ENCODE measurements at regions not wholly inside any gene's neighbourhood (a gene's known extent, or its start where the extent isn't known, plus 50 kb on each side); places are given as distances from the start of the nearest gene placed in this dataset.

DNA sequence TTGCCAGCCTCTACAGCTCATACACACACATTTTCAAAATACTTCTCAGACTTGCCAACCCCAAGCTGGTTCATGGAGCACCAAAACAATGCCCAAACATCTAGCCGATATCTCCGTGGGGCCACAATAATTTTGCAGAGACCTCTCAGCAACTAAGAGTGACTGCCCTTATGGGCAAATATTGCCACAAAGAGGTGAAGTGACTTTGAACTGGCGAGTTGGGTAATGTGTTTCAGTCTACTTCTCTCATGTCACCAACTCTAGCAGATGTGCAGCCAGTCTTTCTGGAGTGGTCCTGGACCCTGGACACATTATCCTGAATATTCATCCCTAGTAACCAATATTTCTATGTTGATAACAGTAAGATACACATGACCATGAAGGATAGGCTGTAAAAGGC is 290.3 kb downstream of the EMP1 start:
- no peak for DNase-seq

DNA sequence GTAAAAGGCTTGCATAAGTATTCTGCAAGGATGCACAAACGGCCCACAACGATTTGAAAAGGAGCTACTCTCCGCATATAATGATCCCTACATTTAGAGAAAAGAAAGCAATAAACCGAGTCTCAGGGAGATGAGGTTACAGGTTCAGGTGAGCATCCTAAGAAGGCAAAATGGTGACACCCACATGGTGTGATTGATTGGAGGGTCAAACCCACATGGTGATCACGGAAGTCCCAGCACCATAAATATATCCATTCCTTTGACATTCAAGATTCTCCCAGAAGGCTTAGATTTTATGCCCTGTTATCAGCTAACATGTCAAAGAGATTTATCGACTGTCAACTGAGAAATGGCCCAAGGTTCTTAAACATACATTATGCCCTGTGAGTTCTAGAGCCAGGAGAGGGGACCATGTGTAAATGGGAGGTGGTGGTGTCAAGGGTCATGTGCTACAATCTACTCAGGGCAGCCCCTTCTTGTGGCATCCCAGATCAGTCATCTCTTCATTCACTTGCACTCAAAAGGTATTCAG is 282.2 kb downstream of the EMP1 start:
- no peak for DNase-seq

DNA sequence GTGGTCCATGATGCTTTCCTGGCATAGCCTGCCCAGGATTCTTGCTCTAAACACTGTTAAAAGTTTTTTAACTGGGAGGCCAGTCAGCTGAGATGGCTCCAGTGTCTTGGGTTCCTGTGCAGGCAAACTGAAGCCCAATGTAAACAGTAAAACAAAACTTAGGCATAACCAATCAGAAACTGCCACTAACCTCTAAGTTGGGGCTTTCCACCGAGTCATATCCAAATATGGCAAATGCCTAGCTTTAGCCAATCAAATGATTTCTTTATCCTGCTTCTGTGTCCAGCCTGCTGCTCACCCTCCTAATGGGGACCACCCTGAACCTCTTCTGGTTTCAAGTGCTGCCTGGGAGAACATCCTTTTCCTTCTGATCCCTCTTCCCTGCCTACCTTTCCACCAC is 277.9 kb downstream of the EMP1 start:
- no peak for DNase-seq

DNA sequence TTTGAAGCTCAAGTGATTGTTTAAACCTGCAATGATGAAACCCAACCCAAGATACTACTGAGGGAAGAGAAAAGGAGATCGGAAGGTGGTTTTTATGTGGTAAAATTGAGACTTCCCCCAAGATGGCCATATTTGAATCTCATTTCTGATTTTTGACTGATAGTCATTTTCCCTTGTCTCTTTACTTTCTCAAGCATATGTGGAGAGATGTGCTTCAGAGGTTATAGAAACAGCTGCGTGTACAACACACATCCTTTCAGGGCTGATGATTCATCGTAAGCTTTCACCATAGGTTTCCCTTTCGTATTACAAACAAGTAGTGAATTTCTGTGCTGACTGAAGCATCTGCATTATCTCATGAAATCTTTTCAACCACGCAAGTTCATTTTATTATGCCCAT is 276.2 kb downstream of the EMP1 start:
- DNase-seq: no peak

DNA sequence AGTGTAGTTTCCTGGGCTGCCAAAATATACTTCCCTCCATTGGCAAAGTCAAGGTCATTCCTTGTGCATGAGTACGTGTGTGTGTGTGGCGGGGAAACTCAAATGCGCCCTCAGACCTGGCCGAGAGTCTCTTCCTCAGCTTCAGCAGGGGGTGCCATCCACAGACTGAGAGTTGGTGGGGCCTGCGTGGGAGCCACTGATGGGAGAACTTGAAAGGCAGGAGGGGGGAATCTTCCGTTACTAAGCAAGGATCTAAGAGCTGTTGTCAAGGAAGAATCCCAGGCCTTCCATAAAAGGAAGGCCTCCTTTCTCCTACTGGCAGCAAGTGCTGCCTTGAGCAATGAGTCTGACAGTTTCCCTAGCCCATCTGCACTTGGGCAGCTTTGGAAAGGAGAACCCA is 274.9 kb downstream of the EMP1 start:
- no peak for DNase-seq

DNA sequence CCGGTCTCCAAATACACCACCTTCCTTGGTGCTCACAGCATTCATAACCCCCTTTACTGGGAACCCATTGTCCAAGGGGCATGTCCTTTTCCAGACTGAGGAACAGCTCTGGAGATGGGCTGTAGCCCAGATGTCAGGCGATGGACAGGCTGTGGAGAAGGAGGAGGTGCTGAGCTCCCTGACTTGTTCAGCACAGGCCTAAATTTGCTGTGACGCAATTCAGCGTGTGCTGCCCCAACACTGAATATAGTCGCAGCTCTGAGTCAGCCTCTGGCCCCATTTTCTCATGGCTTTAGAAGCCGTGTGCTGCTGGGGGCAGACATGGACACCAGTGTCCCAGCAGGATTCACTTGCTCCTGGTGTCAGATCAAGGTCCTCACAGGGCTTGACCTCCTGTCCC is 269.1 kb downstream of the EMP1 start:
- DNase-seq: no peak

DNA sequence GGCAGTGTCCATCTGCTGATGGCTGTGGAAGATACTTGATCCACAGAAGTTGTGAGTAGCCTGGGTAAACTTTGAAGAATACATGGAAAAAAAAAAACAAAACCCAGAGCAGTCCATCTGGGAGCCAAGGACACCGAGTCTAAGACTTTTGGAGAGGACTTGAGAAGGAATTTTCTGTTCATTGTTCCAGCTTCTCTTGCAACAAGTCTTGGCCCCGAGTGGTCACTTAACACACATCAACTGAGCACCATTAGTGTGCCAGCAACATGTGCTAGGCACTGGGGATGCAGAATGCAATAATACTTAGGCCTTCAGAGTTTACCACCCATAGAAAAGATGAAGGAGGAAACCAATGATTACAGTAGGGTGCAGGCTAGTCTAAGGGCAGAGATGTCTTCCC is 266.7 kb downstream of the EMP1 start:
- no peak for DNase-seq

DNA sequence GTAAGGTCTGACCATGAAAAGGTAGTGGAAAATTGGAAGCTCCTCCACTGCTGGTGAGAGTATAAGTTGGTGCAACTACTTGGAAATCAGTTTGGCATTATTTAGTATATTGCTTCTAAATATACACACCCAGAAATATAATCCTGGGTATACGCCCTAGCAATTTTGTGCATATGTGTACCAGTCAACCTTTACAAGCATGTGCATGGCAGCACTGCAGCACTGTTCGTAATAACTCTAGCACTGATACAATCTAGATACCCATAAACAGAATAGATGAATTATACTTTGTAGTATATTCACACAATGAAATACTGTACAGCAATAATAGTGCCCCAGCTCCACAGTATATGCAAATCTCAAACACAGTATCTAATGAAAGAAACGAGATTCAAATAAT is 265.9 kb downstream of the EMP1 start:
- no peak for DNase-seq

DNA sequence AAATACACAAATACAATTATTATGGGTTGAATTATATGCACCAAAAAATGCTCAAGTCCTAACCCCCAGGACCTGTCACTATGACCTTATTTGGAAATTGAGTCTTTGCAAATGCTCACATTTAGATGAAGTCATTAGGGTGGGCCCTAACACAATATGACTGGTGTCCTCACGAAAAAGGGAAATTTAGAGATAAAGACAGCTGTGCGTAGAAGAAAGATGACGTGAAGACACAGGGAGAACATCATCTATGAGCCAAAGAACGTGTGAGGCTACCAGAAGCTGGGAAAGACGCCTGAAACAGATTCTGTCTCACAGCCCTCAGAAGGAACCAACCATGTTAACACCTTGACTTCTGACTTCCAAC is 259.2 kb downstream of the EMP1 start:
- DNase-seq: no peak

DNA sequence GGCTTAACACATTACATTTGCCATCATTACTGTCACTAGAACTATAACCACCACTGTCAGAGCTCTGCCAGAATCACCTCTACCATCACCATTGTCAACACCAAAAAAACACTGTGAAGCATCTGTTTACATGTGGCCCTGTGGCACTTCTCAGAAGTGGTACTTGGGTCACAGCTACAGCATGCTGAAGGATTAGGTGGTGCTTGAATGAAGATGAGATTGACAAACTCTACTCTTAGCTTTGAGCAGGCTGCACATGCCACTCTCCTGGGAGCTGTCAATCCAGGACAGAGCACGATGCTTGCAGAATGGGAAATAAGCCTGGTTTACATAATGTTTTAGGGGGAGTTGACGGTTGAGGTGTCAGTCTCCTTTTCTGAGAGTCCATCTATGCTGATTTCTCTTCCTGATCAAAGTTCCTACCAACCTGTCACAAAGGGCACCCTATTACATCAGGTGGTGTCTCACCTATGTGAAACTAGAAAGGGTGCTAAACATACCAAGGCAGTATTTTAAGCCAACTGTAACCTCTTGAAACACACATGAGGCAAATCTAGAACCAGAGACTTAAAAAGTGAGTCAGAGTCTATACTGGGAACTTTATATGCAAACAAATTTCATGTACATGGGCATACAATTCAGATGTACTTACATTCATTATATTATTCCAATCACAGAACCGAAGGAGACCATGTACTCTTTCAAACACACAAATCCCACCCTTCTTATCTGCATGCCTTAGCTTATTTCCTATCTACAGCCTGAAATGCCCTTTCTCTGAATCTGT is 258.7 kb downstream of the EMP1 start:
- DNase-seq: peak; percentile 8

DNA sequence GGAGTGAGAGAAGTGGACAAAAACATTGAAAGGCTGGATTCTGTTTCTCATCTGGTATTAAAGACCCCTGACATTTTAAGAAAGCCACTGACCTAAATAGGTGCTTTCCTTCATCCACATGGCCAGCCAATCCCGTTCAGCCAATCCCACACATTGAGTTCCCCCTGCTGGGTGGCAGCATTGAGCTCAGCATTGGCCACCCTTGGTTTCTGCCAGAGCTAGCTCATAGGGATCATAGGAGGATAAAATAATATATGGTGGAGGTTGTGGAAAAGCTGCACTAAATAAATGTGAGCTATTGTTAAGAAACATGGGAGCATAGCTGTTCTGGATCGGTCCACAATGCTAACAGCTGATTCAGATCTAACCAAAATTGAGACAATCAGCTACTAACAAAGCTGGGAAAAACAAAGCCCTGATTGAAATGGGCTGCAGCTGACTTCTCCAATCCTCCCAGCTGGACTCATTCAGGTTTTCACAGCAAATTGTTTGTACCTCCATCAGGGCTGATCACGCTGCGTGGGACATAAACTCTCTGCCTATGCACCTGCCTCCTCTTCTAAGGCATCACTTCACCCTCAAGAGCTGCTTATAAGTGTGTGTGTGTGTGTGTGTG is 256.5 kb downstream of the EMP1 start:
- DNase-seq: no peak

DNA sequence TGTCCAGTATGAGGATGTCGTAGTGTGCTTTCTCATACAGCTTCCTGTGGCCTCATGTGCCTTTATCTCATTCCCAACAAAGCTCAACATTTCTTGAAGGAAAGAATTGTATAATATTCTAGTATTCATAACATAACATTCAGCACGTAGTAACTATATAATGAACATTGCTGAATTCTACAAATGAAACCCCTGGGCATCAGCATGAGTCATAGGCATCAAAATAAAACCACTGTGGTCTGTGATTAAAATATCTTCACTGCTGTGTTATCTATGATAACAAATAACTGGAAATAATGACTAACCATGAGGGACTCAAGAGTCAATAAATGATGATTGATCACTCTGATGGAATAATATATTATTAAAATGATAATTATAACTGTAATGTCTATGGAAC is 255.2 kb downstream of the EMP1 start:
- no peak for DNase-seq

DNA sequence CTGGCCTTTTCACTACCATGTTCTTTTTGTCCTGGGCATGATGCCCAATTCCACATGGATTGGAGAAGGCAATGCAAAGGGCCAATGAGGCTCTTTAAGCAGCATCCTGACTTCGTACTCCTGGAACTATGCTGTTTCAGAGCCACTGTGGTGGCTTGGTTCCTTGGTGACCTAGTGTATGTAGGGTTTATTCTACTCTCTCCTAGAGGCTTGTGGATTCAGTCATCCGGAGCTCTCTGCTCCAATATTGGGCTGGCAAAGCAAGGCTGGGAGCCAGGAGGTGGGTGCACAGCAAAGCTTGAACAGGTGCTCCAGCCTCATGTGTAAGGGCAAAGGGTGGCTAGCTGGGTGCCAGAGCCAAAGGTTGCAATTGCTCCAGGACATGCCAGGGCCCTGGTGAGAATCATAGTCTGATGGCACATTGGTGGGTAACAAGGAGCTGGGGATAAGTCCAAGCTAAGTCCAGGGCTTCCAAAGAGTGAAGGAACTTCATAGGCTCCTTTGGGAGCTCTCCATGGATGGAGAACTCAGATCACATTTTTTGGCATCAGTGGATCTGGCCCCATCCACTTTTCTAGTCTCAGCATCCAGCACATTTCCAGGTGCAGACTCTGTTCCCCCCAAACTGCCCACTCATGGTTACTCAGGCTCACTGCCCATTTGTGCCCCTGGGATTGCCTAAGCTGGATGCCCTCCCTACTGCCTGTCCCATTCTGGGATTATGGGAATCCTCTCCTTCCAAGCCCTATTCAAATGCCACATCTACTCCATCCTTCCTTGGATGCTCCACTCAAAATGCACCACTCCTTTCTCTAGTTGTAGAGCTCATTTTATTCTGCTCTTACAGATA is 253.9 kb downstream of the EMP1 start:
- no peak for DNase-seq

DNA sequence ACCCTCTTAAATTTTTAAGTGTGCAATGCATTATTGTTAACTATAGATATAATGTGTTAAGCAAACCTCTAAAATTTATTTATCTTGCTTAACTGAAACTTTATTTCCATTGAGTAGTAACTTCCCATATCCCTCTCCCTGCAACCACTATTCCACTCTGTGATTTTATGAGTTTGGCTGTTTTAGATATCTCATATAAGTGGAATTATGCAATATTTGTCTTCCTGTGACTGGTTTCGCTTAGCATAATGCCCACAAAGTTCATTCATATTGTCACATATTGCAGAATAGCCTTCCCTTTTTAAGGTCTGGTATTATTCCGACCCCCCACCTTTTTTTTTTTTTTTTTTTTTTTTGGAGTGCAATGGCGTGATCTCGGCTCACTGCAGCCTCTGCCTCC is 247.6 kb downstream of the EMP1 start:
- DNase-seq: no peak

DNA sequence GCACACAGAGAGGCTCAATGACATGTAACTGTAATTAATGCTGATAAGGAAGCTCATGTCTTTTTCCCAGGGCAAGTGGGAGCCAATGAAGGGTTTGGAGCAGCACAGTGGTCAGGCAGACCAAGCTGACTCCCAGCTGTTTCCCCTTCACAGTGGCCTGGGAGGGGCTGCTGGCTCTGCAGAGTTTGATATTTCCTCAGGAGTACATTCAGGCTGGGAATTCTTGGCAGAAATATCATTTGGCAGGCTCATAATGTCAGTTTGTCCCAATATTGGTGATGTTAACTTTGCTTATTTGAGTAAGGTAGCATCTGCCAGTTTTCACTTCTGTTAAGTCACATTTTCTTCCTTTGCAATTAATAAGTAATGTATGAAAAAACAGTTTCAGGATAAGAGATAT is 247.0 kb downstream of the EMP1 start:
- no peak for DNase-seq

DNA sequence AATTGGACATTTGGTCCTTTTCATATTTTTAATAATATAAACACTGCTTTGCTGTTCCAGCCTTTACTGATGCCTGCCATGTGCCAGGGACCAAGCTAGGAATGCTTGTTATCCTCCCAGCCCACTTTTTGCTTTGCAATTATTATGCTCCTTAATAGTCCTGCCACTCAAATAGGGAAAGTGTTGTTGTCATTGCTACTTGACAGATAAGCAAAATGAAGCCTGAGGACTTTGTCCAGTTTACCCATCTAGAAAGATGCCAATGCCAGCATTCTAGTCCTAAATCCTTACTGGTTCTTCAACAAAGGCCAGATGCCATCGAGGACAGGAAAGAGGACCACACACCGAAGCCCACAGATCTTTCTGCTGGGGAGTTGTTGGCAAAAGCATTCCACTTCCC is 246.5 kb downstream of the EMP1 start:
- no peak for DNase-seq

DNA sequence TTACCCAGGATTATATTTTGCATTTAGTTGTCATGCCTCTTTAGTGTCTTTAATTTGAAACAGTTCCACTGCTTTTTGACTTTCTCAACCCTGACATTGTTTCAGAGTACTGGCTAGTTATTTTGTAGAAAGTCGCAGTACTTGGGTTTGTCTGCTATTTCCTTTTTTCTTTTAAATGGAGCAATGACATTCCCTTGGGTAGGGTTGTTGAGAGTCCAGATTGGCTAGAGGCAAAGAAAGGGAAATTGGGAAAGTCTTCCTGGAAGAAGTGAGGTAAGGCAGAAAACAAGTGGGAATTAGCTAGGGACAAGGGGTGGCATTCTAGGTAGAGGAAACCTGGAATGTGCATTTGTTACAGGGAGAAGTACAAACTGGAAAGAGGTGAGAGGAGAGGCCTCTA is 245.9 kb downstream of the EMP1 start:
- no peak for DNase-seq

DNA sequence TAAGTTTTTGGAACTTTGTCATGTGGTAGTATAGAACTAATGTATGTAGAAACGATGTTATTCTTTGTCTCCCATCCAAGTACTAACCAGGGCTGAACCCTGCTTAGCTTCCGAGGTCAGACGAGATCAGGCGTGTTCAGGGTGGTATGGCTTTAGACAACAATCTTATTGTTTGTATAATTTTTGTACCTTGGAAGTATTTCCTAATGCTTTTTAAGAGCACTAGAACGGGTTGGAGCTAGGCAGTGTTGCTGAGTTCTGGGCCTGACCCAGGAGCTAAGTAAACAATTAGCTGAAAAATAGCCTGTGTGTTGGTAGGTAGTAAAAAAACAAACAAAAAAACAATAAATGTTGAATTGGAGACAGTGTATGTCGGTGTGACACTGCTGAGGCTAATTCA is 244.3 kb downstream of the EMP1 start:
- no peak for DNase-seq

DNA sequence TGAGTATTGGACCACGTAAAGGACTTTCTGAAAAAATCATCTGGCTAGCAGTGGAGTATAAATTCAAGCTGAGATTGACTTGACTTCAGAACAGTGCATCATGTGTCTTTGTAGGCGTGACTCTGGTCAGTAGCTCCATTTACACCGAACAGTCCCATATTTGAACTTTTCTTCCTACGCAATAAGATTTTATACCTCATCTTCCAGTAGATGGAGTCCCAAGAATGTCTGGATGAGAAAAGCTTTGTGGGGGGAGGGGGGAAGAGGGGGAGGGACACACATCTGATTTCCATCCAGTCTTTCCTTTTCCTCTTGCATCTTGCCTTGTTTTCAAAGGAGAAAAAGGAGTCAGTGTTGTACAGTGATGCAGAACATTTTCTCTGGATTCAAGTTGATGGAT is 241.0 kb downstream of the EMP1 start:
- DNase-seq: no peak

DNA sequence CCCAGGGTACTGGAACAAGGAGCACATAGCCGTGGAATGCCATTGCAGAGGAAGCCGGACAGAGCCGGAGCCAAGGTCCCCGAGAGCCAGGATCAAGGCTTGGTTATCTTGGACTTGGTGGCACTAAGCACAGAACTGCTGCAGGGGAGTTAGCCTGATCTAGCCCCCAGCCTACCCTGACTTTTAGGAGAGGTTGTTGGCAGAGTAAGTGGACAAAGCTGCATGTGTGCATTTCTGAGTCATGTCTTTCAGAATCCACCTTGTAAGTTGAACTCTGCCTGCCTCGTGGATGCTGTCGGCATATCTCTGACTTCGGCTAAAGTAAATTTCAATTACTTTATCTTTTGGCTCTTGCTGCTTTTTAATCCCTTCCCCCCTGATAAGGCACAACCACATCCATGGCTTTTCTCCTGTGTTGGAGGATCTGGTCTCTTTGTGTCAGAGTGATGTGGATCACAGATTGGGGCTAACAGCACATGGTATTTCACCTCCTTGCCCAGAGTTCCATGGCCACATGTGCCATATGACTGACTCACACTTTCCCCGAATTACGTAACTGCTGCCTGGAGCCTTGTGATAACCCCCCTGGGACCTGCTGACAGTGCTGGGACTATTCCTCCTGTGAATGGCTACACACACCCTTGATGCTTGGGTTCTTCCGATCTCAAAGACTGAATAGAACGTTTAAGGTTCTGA is 240.3 kb downstream of the EMP1 start:
- no peak for DNase-seq

DNA sequence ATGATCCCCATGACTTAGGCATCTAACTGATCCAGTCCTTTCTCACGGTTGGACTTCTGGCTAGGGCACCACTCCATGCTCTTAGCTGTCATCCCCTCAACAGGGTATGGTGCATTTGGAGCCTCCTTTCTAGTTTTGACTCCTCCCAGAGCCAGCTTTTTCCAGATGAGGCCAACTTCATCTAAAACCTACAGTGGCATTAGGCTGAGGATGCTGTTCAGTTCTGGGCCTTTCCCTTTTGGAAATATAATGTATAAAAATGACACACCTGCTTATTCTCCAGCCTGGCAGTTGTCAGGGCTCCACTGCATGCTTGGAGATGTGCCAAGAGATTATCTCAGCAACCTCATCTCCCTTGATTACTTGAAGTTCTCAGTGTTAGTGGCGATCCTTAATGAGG is 239.7 kb downstream of the EMP1 start:
- DNase-seq: no peak

DNA sequence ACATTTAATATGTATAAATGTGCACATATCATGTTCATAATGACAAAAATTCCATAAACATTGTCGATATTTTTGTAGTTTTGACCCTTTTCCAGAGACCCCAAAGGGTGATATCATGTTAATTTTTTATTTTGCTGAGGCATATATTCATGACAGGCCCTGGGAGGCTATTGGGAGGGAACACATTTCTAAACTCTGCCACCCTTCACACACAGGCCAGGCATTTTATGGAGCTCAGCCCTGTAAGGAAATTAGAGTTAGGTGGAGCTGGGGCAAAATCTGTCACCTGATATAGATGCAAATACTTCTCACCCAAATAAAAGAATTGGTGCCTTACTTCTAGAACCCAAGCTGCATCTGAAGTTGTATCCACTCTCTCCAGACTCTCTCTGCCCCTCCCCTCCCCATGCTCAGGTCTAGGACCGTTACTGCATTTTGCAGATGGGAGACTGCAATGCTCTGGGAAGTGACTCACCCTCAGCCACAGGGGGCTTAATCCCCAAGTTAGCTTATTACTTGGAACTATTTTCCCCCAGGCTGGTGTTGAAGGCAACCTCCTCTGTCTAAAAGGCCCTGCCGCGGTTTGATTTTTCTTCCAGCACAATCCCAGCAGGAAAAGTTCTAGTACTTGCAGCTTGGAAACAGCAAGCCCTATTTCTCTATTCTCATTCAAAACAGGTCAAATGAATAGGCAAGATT is 238.9 kb downstream of the EMP1 start:
- DNase-seq: no peak

DNA sequence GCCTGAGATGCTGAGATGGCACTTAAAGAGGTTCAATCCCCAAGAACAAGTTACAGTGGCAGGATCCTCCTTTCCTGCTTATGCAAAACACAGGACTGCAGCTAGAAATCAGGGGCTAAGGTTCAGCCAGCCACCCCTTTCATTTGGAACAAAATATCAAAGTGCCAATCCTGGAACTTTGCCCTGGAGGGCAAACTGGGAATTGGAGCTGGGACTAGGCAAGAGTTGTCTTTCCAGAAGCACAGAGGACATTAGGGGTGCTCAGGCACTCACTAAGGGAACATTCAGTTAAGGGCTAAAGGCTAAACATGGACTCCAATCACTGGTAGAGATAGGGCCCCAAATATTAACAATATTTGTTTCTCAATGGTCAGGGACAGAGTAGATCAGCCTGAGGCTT is 237.2 kb downstream of the EMP1 start:
- DNase-seq: no peak

Measured in eye (tissue), 1 donor.